Muscle layer of duodenum (tissue), 2 donors: ENCODE measurements at regions not wholly inside any gene's neighbourhood (a gene's known extent, or its start where the extent isn't known, plus 50 kb on each side); places are given as distances from the start of the nearest gene placed in this dataset.

ENCODE experiments used
- H3K27ac ChIP-seq: one replicate; pipeline ENCODE4 v1.7.0; 2013; ENCODE audit warnings: mild to moderate bottlenecking, low read length
- H3K27me3 ChIP-seq: one replicate; pipeline ENCODE4 v1.7.0; 2013; ENCODE audit warnings: low read depth, mild to moderate bottlenecking, control low read depth, low read length
- H3K36me3 ChIP-seq, 2 donors: one replicate each; pipeline ENCODE4 v1.7.0; 2013; ENCODE audit warnings: low read length in 2 of 2, control low read depth in 1 of 2, mild to moderate bottlenecking in 1 of 2; ENCODE audit not compliant: insufficient read depth in 2 of 2, control insufficient read depth in 1 of 2
- H3K4me1 ChIP-seq, 2 donors: one replicate each; pipeline ENCODE4 v1.7.0; 2013; ENCODE audit warnings: low read length in 2 of 2, mild to moderate bottlenecking in 2 of 2, control low read depth in 1 of 2, moderate library complexity in 1 of 2; ENCODE audit not compliant: insufficient read depth in 2 of 2, control insufficient read depth in 1 of 2
- H3K4me3 ChIP-seq, 2 donors: one replicate each; pipeline ENCODE4 v1.7.0; 2013; ENCODE audit warnings: low read length in 2 of 2, low read depth in 1 of 2, mild to moderate bottlenecking in 1 of 2
- H3K9me3 ChIP-seq, 2 donors: one replicate each; pipeline ENCODE4 v1.7.0; 2013; ENCODE audit warnings: low read length in 2 of 2, control low read depth in 1 of 2, mild to moderate bottlenecking in 1 of 2; ENCODE audit not compliant: control insufficient read depth in 1 of 2
- donor health status: healthy.

- Histone ChIP-seq H3K9me3 (no peaks in the 10 kb centered on the region), H3K4me3 (no peak overlapping the region), H3K4me1 (no peaks in the 10 kb centered on the region), H3K27ac (no peak overlapping the region), H3K27me3 (no peaks in the 10 kb centered on the region), H3K36me3 (no peaks in the 10 kb centered on the region)
These were observed 88.3 kb upstream of the DDIT4L start for GRCh38 chr4:100278567-100278966.

GRCh38 chr4:100269446-100269845 is 79.2 kb upstream of the DDIT4L start:
- Histone ChIP-seq H3K27ac (no peak overlapping the region), H3K4me1 (no peaks in the 10 kb centered on the region), H3K4me3 (no peak overlapping the region), H3K27me3 (no peaks in the 10 kb centered on the region), H3K36me3 (no peaks in the 10 kb centered on the region), H3K9me3 (peaks cover 0 to 6% of the 10 kb centered on the region in 2 donors)

GRCh38 chr4:100268789-100269188 is 78.5 kb upstream of the DDIT4L start:
- H3K27ac ChIP-seq: no peak overlapping the region
- H3K4me1 ChIP-seq: no peaks in the 10 kb centered on the region
- no peak overlapping the region for H3K4me3 ChIP-seq
- H3K27me3 ChIP-seq: no peaks in the 10 kb centered on the region
- H3K9me3 ChIP-seq: peaks cover 0 to 6% of the 10 kb centered on the region in 2 donors
- H3K36me3 ChIP-seq: no peaks in the 10 kb centered on the region

- Histone ChIP-seq H3K27ac (no peak overlapping the region), H3K27me3 (no peaks in the 10 kb centered on the region), H3K4me1 (peaks cover 0 to 4% of the 10 kb centered on the region in 2 donors), H3K9me3 (no peaks in the 10 kb centered on the region), H3K4me3 (no peak overlapping the region), H3K36me3 (no peaks in the 10 kb centered on the region)
These were observed 71.1 kb upstream of the DDIT4L start for GRCh38 chr4:100261346-100261745.

DNA sequence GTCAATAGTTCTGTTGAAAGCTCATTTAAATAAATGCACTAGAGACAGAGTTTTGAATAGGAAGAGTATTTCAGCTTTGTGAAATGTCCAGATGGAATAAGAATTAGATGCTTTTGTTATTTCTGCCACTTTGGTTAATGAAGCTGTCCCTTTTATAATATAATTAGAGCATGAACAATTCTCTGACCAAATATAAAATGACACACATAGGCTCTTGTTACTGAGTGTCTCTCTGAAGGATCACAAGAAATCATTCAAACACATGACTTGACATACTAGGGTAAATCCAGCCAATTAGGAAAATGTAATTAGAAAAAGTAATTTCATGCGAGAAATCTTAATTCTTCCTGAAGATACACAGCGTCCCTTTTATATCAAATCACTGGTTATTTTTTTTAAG is 68.4 kb upstream of the DDIT4L start:
- H3K4me3 ChIP-seq: no peak overlapping the region
- H3K4me1 ChIP-seq: peaks cover 0 to 4% of the 10 kb centered on the region in 2 donors
- no peaks in the 10 kb centered on the region for H3K9me3 ChIP-seq
- H3K27ac ChIP-seq: no peak overlapping the region
- H3K27me3 ChIP-seq: no peaks in the 10 kb centered on the region
- H3K36me3 ChIP-seq: no peaks in the 10 kb centered on the region

DNA sequence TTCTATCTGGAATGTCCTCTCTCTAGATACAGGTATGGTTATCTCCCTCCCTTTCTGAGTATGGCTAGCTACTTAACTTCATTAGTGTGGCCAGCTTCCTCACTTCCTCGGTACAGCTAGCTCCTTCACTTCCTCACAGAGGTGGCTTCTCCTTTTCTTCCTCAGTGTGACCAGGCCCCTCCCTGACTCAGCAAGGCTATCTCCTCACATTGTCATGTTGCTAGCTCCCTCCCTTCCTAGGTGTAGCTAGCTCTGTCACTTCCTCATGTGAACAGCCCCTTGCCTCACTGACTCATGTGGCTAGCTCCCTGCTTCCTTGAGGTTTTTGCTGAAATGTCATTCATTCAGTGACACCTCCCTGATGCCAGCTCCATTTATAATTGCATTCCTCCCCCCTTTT is 67.3 kb upstream of the DDIT4L start:
- Histone ChIP-seq H3K27me3 (no peaks in the 10 kb centered on the region), H3K4me1 (peaks cover 0 to 4% of the 10 kb centered on the region in 2 donors), H3K36me3 (no peaks in the 10 kb centered on the region), H3K27ac (no peak overlapping the region), H3K4me3 (no peak overlapping the region), H3K9me3 (no peaks in the 10 kb centered on the region)

- H3K9me3 ChIP-seq: no peaks in the 10 kb centered on the region
- H3K4me1 ChIP-seq: no peaks in the 10 kb centered on the region
- no peaks in the 10 kb centered on the region for H3K27me3 ChIP-seq
- H3K36me3 ChIP-seq: no peaks in the 10 kb centered on the region
- H3K27ac ChIP-seq: no peak overlapping the region
- H3K4me3 ChIP-seq: no peak overlapping the region
These were observed 64.0 kb upstream of the DDIT4L start for GRCh38 chr4:100254237-100254636.

DNA sequence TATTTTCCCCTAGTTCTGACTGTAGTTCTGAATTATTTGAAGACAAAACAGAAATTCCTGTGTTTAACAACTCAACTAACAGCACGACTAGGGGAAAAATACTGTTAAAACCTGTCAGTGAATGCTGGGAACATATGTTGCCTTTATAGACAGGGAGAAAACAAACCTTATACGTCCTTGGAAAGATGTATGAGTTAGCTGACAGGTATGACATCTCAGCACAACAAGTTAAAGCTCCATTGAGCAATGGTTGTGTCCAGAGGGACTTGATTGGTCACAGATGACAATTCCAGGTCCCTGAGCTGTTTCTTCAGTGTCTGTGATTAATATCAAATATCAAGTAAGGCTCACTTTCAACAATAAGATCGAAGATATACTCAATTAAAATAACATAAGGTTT is 58.2 kb upstream of the DDIT4L start:
- Histone ChIP-seq H3K9me3 (peaks cover 0 to 8% of the 10 kb centered on the region in 2 donors), H3K4me1 (no peaks in the 10 kb centered on the region), H3K36me3 (no peaks in the 10 kb centered on the region), H3K4me3 (no peak overlapping the region), H3K27ac (no peak overlapping the region), H3K27me3 (no peaks in the 10 kb centered on the region)

DNA sequence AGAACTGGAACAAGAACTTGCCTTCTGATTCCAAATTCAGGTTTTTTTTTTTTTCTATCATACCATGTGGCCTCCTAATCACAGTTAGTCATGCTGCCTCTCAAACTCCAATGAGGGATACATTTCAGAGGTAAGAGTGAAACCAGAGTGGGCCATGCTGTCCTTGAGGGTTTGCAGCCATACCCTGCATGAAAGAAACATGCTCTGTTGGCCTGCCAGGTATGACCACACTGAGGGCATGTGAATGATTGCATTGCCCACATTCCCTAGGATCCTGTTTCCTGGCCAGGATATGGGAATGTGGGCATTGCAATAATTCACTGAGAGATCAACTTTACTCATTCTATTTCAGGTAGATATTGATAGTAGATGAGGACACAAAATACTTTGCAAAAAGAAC is 56.4 kb upstream of the DDIT4L start:
- Histone ChIP-seq H3K4me3 (no peak overlapping the region), H3K4me1 (no peaks in the 10 kb centered on the region), H3K9me3 (peaks cover 0 to 8% of the 10 kb centered on the region in 2 donors), H3K27ac (no peak overlapping the region), H3K36me3 (no peaks in the 10 kb centered on the region), H3K27me3 (no peaks in the 10 kb centered on the region)

- H3K4me1 ChIP-seq: no peaks in the 10 kb centered on the region
- H3K27ac ChIP-seq: no peak overlapping the region
- H3K9me3 ChIP-seq: peaks cover 0 to 8% of the 10 kb centered on the region in 2 donors
- no peak overlapping the region for H3K4me3 ChIP-seq
- H3K27me3 ChIP-seq: no peaks in the 10 kb centered on the region
- no peaks in the 10 kb centered on the region for H3K36me3 ChIP-seq
These were observed 54.1 kb upstream of the DDIT4L start for GRCh38 chr4:100244347-100244746.
